ENCODE measurements at regions not wholly inside any gene's neighbourhood (a gene's known extent, or its start where the extent isn't known, plus 50 kb on each side); places are given as distances from the start of the nearest gene placed in this dataset.

GRCh38 chr3:68072062-68072461 is 417.6 kb upstream of the SUCLG2 start:
- Mint-ChIP-seq H3K4me1 (no peaks in the 10 kb centered on the region), H3K36me3 (peaks cover 3% of the 10 kb centered on the region), H3K9me3 (ENCODE audit: low read depth) (peaks cover 7% of the 10 kb centered on the region), H3K4me3 (no peak overlapping the region), H3K27me3 (no peaks in the 10 kb centered on the region), H3K27ac (no peak overlapping the region)
- DNase-seq (no peak), ATAC-seq (no peak)
- CTCF ChIA-PET, result no interaction called here

GRCh38 chr3:68070186-68070585 is 415.8 kb upstream of the SUCLG2 start:
- no peak overlapping the region for H3K27ac Mint-ChIP-seq
- peaks cover 7% of the 10 kb centered on the region for H3K9me3 Mint-ChIP-seq (ENCODE audit: low read depth)
- H3K4me1 Mint-ChIP-seq, result no peaks in the 10 kb centered on the region
- no peak overlapping the region for H3K4me3 Mint-ChIP-seq
- no peaks in the 10 kb centered on the region for H3K27me3 Mint-ChIP-seq
- CTCF ChIA-PET, result no interaction called here
- no peak for ATAC-seq
- H3K36me3 Mint-ChIP-seq, result peaks cover 3% of the 10 kb centered on the region
- DNase-seq, result no peak

- no peak for ATAC-seq
- Mint-ChIP-seq H3K27ac (no peak overlapping the region), H3K27me3 (no peaks in the 10 kb centered on the region), H3K9me3 (ENCODE audit: low read depth) (peaks cover 9% of the 10 kb centered on the region), H3K4me3 (no peak overlapping the region), H3K4me1 (no peaks in the 10 kb centered on the region), H3K36me3 (peaks cover 3% of the 10 kb centered on the region)
- DNase-seq, result no peak
- CTCF ChIA-PET, result no interaction called here
Observed at GRCh38 chr3:68067314-68067713, 412.9 kb upstream of the SUCLG2 start.

- H3K27ac Mint-ChIP-seq, result no peak overlapping the region
- no peak for DNase-seq
- H3K9me3 Mint-ChIP-seq (ENCODE audit: low read depth), result peaks cover 4% of the 10 kb centered on the region
- peaks cover 2% of the 10 kb centered on the region for H3K36me3 Mint-ChIP-seq
- H3K4me1 Mint-ChIP-seq, result peaks cover 5% of the 10 kb centered on the region
- no peak overlapping the region for H3K4me3 Mint-ChIP-seq
- CTCF ChIA-PET, result no interaction called here
- ATAC-seq, result no peak
- H3K27me3 Mint-ChIP-seq, result no peaks in the 10 kb centered on the region
Observed at GRCh38 chr3:68062926-68063325, 408.5 kb upstream of the SUCLG2 start.

GRCh38 chr3:68060910-68061309 is 406.5 kb upstream of the SUCLG2 start:
- no peak for DNase-seq
- Mint-ChIP-seq H3K27me3 (no peaks in the 10 kb centered on the region), H3K36me3 (peaks cover 6% of the 10 kb centered on the region), H3K4me3 (no peak overlapping the region), H3K4me1 (peaks cover 17% of the 10 kb centered on the region), H3K27ac (no peak overlapping the region), H3K9me3 (ENCODE audit: low read depth) (peaks cover 4% of the 10 kb centered on the region)
- CTCF ChIA-PET, result no interaction called here
- ATAC-seq, result no peak

GRCh38 chr3:68060191-68060590 is 405.8 kb upstream of the SUCLG2 start:
- no peak overlapping the region for H3K27ac Mint-ChIP-seq
- no peaks in the 10 kb centered on the region for H3K27me3 Mint-ChIP-seq
- CTCF ChIA-PET, result no interaction called here
- peaks cover 6% of the 10 kb centered on the region for H3K36me3 Mint-ChIP-seq
- peaks cover 4% of the 10 kb centered on the region for H3K9me3 Mint-ChIP-seq (ENCODE audit: low read depth)
- H3K4me1 Mint-ChIP-seq, result peaks cover 17% of the 10 kb centered on the region
- no peak for DNase-seq
- ATAC-seq, result no peak
- no peak overlapping the region for H3K4me3 Mint-ChIP-seq

GRCh38 chr3:68059628-68060152 is 405.3 kb upstream of the SUCLG2 start:
- Mint-ChIP-seq H3K36me3 (peaks cover 6% of the 10 kb centered on the region), H3K9me3 (ENCODE audit: low read depth) (peaks cover 4% of the 10 kb centered on the region), H3K4me3 (no peak overlapping the region), H3K27ac (no peak overlapping the region), H3K27me3 (no peaks in the 10 kb centered on the region), H3K4me1 (peaks cover 17% of the 10 kb centered on the region)
- DNase-seq (no peak), ATAC-seq (no peak)
- CTCF ChIA-PET, result no interaction called here

- Mint-ChIP-seq H3K27me3 (no peaks in the 10 kb centered on the region), H3K4me3 (peak overlapping the region; percentile 17), H3K36me3 (peaks cover 6% of the 10 kb centered on the region), H3K4me1 (peaks cover 17% of the 10 kb centered on the region), H3K27ac (peak overlapping the region; percentile 51), H3K9me3 (ENCODE audit: low read depth) (peaks cover 4% of the 10 kb centered on the region)
- CTCF ChIA-PET, result interaction anchor here (1.0 kb wide), 1 partner anchor 17 kb away, joined by 3 read pairs; no protein-coding TSS in a partner anchor
- ATAC-seq (peak; percentile 84), DNase-seq (peak; percentile 77)
Observed at GRCh38 chr3:68057637-68058320, 403.4 kb upstream of the SUCLG2 start.

GRCh38 chr3:68056556-68056955 is 402.1 kb upstream of the SUCLG2 start:
- ATAC-seq, result no peak
- peaks cover 2% of the 10 kb centered on the region for H3K9me3 Mint-ChIP-seq (ENCODE audit: low read depth)
- CTCF ChIA-PET, result no interaction called here

GRCh38 chr3:68055215-68055614 is 400.8 kb upstream of the SUCLG2 start:
- H3K27ac Mint-ChIP-seq, result no peak overlapping the region
- ATAC-seq, result no peak
- peaks cover 2% of the 10 kb centered on the region for H3K9me3 Mint-ChIP-seq (ENCODE audit: low read depth)
- no peak overlapping the region for H3K4me3 Mint-ChIP-seq
- CTCF ChIA-PET, result no interaction called here
- no peak for DNase-seq
- peaks cover 17% of the 10 kb centered on the region for H3K4me1 Mint-ChIP-seq
- H3K27me3 Mint-ChIP-seq, result no peaks in the 10 kb centered on the region
- peaks cover 6% of the 10 kb centered on the region for H3K36me3 Mint-ChIP-seq

More at GRCh38 chr3:68056556-68056955, 402.1 kb upstream of the SUCLG2 start:
- peaks cover 6% of the 10 kb centered on the region for H3K36me3 Mint-ChIP-seq
- no peak overlapping the region for H3K4me3 Mint-ChIP-seq
- peaks cover 17% of the 10 kb centered on the region for H3K4me1 Mint-ChIP-seq
- no peaks in the 10 kb centered on the region for H3K27me3 Mint-ChIP-seq
- no peak overlapping the region for H3K27ac Mint-ChIP-seq
- DNase-seq, result no peak

GRCh38 chr3:68049776-68050175 is 395.4 kb upstream of the SUCLG2 start:
- no peaks in the 10 kb centered on the region for H3K9me3 Mint-ChIP-seq (ENCODE audit: low read depth)

GRCh38 chr3:68045976-68046375 is 391.6 kb upstream of the SUCLG2 start:
- CTCF ChIA-PET, result no interaction called here

More at GRCh38 chr3:68049776-68050175, 395.4 kb upstream of the SUCLG2 start:
- Mint-ChIP-seq H3K36me3 (no peaks in the 10 kb centered on the region), H3K4me1 (no peaks in the 10 kb centered on the region), H3K27ac (no peak overlapping the region), H3K4me3 (no peak overlapping the region), H3K27me3 (no peaks in the 10 kb centered on the region)
- ATAC-seq (no peak), DNase-seq (no peak)
- CTCF ChIA-PET, result no interaction called here

GRCh38 chr3:68033867-68034266 is 379.5 kb upstream of the SUCLG2 start:
- Mint-ChIP-seq H3K36me3 (no peaks in the 10 kb centered on the region), H3K27me3 (no peaks in the 10 kb centered on the region), H3K9me3 (ENCODE audit: low read depth) (peaks cover 1% of the 10 kb centered on the region), H3K27ac (no peak overlapping the region), H3K4me3 (no peak overlapping the region), H3K4me1 (no peaks in the 10 kb centered on the region)
- CTCF ChIA-PET, result no interaction called here
- ATAC-seq (no peak), DNase-seq (no peak)

More at GRCh38 chr3:68045976-68046375, 391.6 kb upstream of the SUCLG2 start:
- no peak for DNase-seq
- H3K36me3 Mint-ChIP-seq, result no peaks in the 10 kb centered on the region
- H3K9me3 Mint-ChIP-seq (ENCODE audit: low read depth), result peaks cover 2% of the 10 kb centered on the region
- H3K27ac Mint-ChIP-seq, result no peak overlapping the region
- ATAC-seq, result no peak
- no peak overlapping the region for H3K4me3 Mint-ChIP-seq
- H3K27me3 Mint-ChIP-seq, result no peaks in the 10 kb centered on the region
- no peaks in the 10 kb centered on the region for H3K4me1 Mint-ChIP-seq

- no peak overlapping the region for H3K27ac Mint-ChIP-seq
- H3K9me3 Mint-ChIP-seq (ENCODE audit: low read depth), result peaks cover 1% of the 10 kb centered on the region
- DNase-seq (no peak), ATAC-seq (no peak)
- CTCF ChIA-PET, result no interaction called here
- no peak overlapping the region for H3K4me3 Mint-ChIP-seq
- H3K36me3 Mint-ChIP-seq, result no peaks in the 10 kb centered on the region
- H3K4me1 Mint-ChIP-seq, result no peaks in the 10 kb centered on the region
- H3K27me3 Mint-ChIP-seq, result no peaks in the 10 kb centered on the region
Observed at GRCh38 chr3:68032209-68032608, 377.8 kb upstream of the SUCLG2 start.
